ENCODE measurements at regions not wholly inside any gene's neighbourhood (a gene's known extent, or its start where the extent isn't known, plus 50 kb on each side); places are given as distances from the start of the nearest gene placed in this dataset.

DNA sequence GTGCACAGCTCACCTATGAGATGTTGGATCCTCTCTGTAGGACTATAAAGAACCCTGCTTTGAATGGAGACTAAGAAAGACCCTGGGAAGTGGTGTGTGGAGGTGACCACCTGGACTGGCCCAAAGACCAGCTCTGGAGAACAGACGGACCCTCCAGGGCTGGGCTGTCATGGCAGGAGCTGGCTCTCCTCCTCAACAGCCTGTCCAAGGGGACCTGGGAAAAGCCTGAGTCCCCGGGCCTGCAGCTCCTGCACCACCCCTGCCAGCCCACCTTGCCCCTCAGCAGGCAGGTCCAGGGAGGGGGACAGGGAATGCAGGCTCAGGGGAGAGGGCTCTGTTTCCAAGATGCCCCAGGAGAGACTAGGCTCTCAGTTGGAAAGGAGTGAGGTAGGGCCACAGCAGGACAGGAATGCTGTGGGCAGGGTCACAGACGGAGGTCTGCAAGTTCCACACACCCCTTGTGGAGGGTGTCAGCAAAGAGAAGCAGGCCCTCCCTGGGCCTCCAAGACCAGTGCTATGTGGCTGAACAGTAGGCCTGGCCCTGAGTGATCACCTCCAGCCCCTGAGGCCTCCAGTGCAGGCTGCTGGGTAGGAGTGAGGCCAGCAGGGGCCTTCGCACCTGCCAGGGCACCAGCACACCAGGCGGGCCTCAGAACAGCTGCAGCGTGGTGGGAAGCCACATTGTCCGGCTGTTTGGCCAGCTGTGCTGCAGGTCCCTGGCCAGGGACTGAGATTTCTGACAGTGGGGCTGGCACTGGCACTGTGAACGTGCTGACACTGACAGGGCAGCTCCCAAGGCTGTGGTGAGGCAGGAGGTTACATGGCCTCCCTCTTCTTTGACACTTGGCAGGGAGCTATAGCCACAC lies 86.4 kb upstream of the OTOS start:
- Histone ChIP-seq H3K27me3 (ENCODE audit: control insufficient read depth, insufficient read depth, low read length) (peaks cover 10% of the 10 kb centered on the region), H3K4me3 (ENCODE audit: low read length) (no peak overlapping the region), H3K9me3 (replicated peaks; ENCODE audit: control insufficient read depth, low read depth, low read length) (peaks cover 11% of the 10 kb centered on the region), H3K36me3 (ENCODE audit: control insufficient read depth, insufficient read depth, low read length) (no peaks in the 10 kb centered on the region), H3K4me1 (ENCODE audit: control insufficient read depth, insufficient read depth, low read length) (peaks cover 19% of the 10 kb centered on the region), H3K27ac (ENCODE audit: low read length) (no peak overlapping the region)
- peak; percentile 69 for DNase-seq
- WGBS (ENCODE audit: insufficient coverage): 67% methylated on average over 6 of the region's 8 CpGs

DNA sequence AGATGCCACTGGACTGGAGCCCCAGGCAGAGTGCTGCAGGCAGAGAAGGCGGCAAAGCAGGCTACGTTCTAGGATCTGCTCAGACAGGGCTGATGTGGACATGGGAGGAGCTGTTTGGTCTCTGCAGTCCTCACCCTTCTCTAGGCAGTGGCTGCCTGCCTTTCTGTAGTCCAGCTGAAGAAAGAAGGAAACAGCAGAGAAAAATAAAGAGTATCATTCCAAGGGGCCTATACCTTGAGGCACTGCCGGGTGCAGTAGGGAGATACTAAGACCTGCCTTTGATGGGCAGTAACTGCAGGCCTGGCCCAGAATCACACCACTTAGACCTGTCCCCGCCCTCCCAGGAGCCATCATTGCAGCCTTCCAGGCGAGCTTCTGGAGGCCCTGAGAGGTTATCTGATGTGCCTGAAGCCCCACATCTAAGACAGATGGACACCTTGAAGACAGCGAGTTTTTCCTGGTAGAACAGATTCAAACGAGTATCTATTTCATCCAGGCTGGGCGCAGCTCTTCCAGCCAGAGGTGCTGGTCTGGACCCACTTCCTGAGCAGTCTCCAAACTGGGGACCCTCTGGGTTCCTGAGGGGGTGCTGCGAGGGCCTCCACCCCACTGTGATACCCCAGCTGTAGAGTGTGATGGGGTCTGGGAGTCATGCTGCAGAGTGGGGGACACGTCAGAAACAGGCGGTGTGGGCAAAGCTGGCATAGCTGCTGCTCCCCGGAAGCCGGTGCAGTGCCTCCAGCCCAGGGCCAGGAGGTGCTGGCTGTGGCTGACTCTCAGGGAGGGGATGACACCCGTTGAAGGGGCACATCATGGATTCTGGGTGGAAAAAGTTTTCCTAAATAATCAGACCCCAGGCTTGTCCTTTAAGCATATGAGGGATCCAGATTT lies 87.3 kb upstream of the OTOS start:
- H3K27ac ChIP-seq (ENCODE audit: low read length): no peak overlapping the region
- WGBS (ENCODE audit: insufficient coverage): 80% methylated on average over 11 of the region's 14 CpGs

DNA sequence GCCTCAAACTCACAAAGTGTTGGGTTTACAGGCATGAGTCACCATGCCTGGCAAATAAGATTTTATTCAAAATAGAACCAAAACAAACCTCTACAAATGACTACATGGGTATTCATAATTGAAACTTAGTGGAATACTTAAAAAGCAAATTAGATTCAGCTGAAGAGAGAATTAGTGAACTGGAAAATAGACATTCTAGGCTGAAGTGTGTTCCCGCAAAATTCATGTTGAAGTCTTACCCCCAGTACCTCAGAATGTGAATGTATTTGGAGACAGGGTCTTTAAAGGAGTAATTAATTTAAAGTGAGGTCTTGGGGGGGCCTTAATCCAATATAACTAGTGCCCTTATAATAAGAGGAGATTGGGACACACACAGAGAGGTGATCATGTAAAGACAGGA lies 88.5 kb upstream of the OTOS start:
- Histone ChIP-seq H3K27me3 (ENCODE audit: control insufficient read depth, insufficient read depth, low read length) (peaks cover 3% of the 10 kb centered on the region), H3K27ac (ENCODE audit: low read length) (no peak overlapping the region), H3K9me3 (replicated peaks; ENCODE audit: control insufficient read depth, low read depth, low read length) (peaks cover 11% of the 10 kb centered on the region), H3K36me3 (ENCODE audit: control insufficient read depth, insufficient read depth, low read length) (no peaks in the 10 kb centered on the region), H3K4me3 (ENCODE audit: low read length) (no peak overlapping the region), H3K4me1 (ENCODE audit: control insufficient read depth, insufficient read depth, low read length) (peaks cover 28% of the 10 kb centered on the region)
- 100% methylated on average over 1 of the region's 1 CpG for whole genome bisulfite sequencing (ENCODE audit: insufficient coverage)
- no peak for DNase-seq

More for the DNA sequence above, 87.3 kb upstream of the OTOS start:
- peaks cover 20% of the 10 kb centered on the region for H3K4me1 ChIP-seq (ENCODE audit: control insufficient read depth, insufficient read depth, low read length)
- no peaks in the 10 kb centered on the region for H3K36me3 ChIP-seq (ENCODE audit: control insufficient read depth, insufficient read depth, low read length)
- no peak overlapping the region for H3K4me3 ChIP-seq (ENCODE audit: low read length)
- H3K9me3 ChIP-seq (replicated peaks; ENCODE audit: control insufficient read depth, low read depth, low read length): peaks cover 11% of the 10 kb centered on the region
- H3K27me3 ChIP-seq (ENCODE audit: control insufficient read depth, insufficient read depth, low read length): peaks cover 10% of the 10 kb centered on the region
- no peak for DNase-seq

DNA sequence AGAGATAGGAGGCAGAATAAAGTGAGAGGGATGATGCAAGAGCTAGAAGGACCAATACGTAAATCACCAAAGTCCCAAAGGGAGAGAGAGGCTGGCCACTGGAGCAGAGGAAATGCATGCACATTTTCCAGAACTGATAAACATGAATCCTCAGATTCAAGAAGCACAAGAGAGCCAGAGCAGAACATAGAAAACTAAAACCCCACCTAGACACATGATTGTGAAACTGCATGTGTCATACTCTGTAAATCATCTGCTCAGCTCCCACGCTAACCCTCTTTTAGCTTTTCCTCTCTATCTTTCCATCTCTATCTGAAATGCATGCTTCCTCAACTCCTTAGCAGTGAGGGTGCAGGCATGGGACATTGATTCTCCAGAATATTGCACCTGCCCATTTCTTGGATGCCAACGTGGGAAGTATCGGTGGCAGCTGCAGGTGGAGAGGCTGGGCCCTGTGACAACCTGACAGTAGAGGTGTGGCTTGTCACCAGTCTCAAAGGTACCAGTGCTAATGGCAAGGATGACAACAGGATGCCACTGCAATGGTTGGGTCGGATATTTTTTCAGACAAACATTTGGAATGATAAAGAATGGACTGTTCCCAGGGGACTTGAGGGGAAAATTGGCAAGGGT lies 89.3 kb upstream of the OTOS start:
- 86% methylated on average over 5 of the region's 5 CpGs for WGBS (ENCODE audit: insufficient coverage)
- Histone ChIP-seq H3K27ac (ENCODE audit: low read length) (no peak overlapping the region), H3K27me3 (ENCODE audit: control insufficient read depth, insufficient read depth, low read length) (peaks cover 3% of the 10 kb centered on the region), H3K4me1 (ENCODE audit: control insufficient read depth, insufficient read depth, low read length) (peaks cover 34% of the 10 kb centered on the region), H3K9me3 (replicated peaks; ENCODE audit: control insufficient read depth, low read depth, low read length) (peaks cover 11% of the 10 kb centered on the region), H3K4me3 (ENCODE audit: low read length) (no peak overlapping the region), H3K36me3 (ENCODE audit: control insufficient read depth, insufficient read depth, low read length) (no peaks in the 10 kb centered on the region)
- DNase-seq: no peak

DNA sequence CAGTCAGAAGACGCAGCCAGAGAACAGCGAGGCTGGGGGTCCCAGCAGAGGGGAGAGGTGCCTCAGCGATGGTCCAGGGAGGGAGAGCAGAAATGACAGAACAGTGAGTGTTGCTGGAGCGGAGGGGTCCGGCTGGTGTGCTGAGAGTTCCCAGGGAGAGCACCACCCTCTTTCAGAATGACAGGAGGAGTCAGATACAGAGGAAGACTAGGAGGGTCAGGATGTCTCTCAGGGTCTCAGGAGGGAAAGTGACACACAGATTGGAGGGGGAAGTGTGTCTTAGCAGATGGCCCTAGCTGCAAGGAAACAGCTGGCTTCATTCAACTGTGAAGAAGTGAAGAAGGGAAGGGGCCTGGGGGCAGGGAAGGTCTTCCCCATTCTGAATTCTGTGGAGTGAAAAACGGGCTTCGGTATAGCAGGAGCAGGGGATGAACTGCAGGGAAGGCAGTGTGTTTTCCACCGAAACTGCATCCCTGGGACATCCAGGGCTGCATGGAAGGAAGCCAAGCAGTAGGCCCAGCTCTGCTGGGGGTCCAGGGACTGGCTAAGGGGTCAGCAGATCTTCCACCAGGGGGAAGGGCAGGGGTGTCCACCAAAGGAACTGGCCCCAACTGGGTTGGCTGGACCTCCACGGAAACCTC lies 90.0 kb upstream of the OTOS start:
- no peaks in the 10 kb centered on the region for H3K27me3 ChIP-seq (ENCODE audit: control insufficient read depth, insufficient read depth, low read length)
- no peak overlapping the region for H3K27ac ChIP-seq (ENCODE audit: low read length)
- peaks cover 11% of the 10 kb centered on the region for H3K9me3 ChIP-seq (replicated peaks; ENCODE audit: control insufficient read depth, low read depth, low read length)
- no peaks in the 10 kb centered on the region for H3K36me3 ChIP-seq (ENCODE audit: control insufficient read depth, insufficient read depth, low read length)
- 65% methylated on average over 8 of the region's 9 CpGs for WGBS (ENCODE audit: insufficient coverage)
- no peak for DNase-seq
- H3K4me3 ChIP-seq (ENCODE audit: low read length): no peak overlapping the region
- H3K4me1 ChIP-seq (ENCODE audit: control insufficient read depth, insufficient read depth, low read length): peaks cover 40% of the 10 kb centered on the region

DNA sequence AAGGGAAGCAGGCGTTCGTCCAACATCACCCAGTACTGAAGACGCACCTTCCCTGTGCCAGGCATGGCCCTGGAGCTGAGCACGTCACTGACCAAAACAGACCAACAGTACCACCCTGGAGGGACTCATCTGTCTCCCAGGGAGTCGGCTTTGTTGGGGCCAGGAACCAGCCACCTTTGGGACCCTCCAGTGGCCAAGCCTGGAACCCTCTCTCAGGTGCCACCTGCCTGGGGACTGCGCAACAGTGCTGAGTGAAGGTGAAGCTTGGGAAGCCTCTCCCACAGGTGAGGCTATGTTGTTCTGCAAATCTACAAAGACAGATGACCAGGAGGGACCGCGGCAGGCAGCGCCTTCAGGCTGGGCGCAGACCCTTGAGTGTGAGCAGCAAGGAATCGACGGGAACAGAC lies 91.4 kb upstream of the OTOS start:
- no peak overlapping the region for H3K27ac ChIP-seq (ENCODE audit: low read length)
- H3K4me3 ChIP-seq (ENCODE audit: low read length): no peak overlapping the region
- H3K9me3 ChIP-seq (replicated peaks; ENCODE audit: control insufficient read depth, low read depth, low read length): peaks cover 11% of the 10 kb centered on the region
- 97% methylated on average over 8 of the region's 12 CpGs for WGBS (ENCODE audit: insufficient coverage)
- no peaks in the 10 kb centered on the region for H3K36me3 ChIP-seq (ENCODE audit: control insufficient read depth, insufficient read depth, low read length)
- H3K4me1 ChIP-seq (ENCODE audit: control insufficient read depth, insufficient read depth, low read length): peaks cover 51% of the 10 kb centered on the region
- DNase-seq: no peak
- H3K27me3 ChIP-seq (ENCODE audit: control insufficient read depth, insufficient read depth, low read length): no peaks in the 10 kb centered on the region

DNA sequence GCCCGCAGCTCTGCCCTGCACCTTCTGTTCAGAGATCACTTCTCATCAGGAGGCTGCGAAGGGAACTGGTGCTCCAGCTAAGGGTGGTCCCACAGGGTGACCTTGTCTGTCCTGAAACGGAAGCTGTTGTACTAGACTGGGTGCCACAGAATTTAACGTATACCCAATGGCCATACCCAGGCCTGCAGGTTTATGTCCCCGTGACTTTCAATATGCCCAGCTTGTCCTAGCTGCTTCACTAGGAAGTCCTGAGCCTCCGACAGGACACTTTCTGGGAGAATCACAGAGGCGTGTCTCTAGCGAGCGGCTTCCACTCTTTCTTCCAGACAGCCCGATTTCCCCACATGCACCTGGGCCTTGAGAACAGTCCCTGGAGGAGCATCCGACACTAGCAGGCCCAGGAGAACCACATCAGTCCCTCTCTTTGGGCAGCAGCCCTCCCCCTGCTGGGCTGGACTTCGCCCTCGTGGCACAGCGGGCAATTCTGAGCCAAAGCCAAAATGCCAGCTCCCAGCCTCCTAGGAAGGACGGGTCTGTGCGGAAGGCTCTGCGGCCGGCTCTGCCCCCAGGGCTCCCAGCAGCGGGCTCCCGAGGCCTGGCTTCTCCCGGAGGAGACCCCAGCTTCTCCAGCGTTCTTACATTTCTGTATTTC lies 91.9 kb upstream of the OTOS start:
- Histone ChIP-seq H3K36me3 (ENCODE audit: control insufficient read depth, insufficient read depth, low read length) (no peaks in the 10 kb centered on the region), H3K27ac (ENCODE audit: low read length) (no peak overlapping the region), H3K27me3 (ENCODE audit: control insufficient read depth, insufficient read depth, low read length) (no peaks in the 10 kb centered on the region), H3K9me3 (replicated peaks; ENCODE audit: control insufficient read depth, low read depth, low read length) (peaks cover 11% of the 10 kb centered on the region), H3K4me1 (ENCODE audit: control insufficient read depth, insufficient read depth, low read length) (peaks cover 46% of the 10 kb centered on the region), H3K4me3 (ENCODE audit: low read length) (no peak overlapping the region)
- no peak for DNase-seq
- 76% methylated on average over 15 of the region's 22 CpGs for WGBS (ENCODE audit: insufficient coverage)

DNA sequence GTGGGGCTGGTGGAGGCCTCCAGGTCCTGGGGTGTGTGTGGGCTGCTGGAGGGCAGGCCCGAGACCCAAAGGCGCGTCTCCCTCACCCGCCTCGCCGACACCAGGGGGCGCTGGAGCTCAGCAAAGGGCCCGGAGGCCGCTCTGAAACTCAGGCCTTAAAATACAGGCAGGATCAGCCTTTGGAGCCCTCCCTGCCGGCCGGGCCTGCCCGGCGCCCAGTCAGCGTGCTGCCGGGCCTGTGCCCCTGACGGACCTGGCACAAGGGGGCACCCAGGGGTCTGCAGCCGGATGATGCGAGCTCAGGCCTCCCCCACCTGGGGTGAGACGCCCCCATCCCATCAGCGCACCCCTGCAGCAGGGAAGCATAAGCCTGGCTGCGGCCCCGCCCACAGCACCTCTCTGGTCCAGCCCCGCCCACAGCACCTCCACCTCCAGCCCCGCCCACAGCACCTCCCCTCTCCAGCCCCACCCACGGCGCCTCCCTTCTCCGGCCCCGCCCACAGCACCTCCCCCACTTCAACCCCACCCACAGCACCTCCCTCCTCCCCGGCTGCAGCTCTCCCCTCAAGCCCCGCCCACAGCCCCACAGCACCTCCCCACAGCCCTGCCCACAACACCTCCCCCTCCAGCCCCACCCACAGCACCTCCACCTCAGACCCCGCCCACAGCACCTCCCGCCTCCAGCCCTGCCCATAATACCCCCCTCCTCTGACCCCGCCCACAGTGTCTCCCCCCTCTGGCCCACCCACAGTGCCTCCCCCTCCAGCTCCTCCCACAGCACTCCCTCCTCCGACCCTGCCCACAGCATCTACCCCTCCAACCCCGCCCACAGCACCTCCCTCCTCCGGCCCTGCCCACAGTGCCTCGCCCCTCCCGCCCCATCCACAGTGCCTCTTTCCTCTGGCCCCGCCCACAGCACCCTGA lies 92.8 kb upstream of the OTOS start:
- Histone ChIP-seq H3K9me3 (replicated peaks; ENCODE audit: control insufficient read depth, low read depth, low read length) (peaks cover 11% of the 10 kb centered on the region), H3K27ac (ENCODE audit: low read length) (no peak overlapping the region), H3K36me3 (ENCODE audit: control insufficient read depth, insufficient read depth, low read length) (no peaks in the 10 kb centered on the region), H3K4me3 (ENCODE audit: low read length) (no peak overlapping the region), H3K27me3 (ENCODE audit: control insufficient read depth, insufficient read depth, low read length) (no peaks in the 10 kb centered on the region), H3K4me1 (ENCODE audit: control insufficient read depth, insufficient read depth, low read length) (peaks cover 44% of the 10 kb centered on the region)
- WGBS (ENCODE audit: insufficient coverage): 4% methylated on average over 35 of the region's 39 CpGs
- DNase-seq: peak; percentile 83

Measured in muscle of leg (tissue), 3 donors.